ENCODE measurements at regions not wholly inside any gene's neighbourhood (a gene's known extent, or its start where the extent isn't known, plus 50 kb on each side); places are given as distances from the start of the nearest gene placed in this dataset.
"Not testable (repeated sequence)": the region's sequence is repeated elsewhere in the genome, so short reads cannot be mapped to it uniquely, and the experiment has no call there.

- TF ChIP-seq CTCF (IDR thresholded peaks at IDR 0.05) (no peak), POLR2A (IDR thresholded peaks at IDR 0.05) (no peak), EP300 (IDR thresholded peaks at IDR 0.05) (no peak)
- H3K9me3 ChIP-seq = no peaks in the 10 kb centered on the region
- no peaks in the 10 kb centered on the region for H3K27me3 ChIP-seq
- H3K36me3 ChIP-seq = no peaks in the 10 kb centered on the region
- H3K4me3 ChIP-seq = no peak overlapping the region
- 53 to 66% methylated on average over 3 of the region's 3 CpGs for WGBS, 2 donors
- no peak overlapping the region for H3K27ac ChIP-seq
- no peak for DNase-seq (ENCODE audit: low spot score in 2 of 2)
- H3K4me1 ChIP-seq = no peaks in the 10 kb centered on the region
Observed at GRCh38 chr19:30941591-30941990, 407.6 kb downstream of the TSHZ3 start.

- Histone ChIP-seq H3K4me1 (no peaks in the 10 kb centered on the region), H3K27me3 (no peaks in the 10 kb centered on the region), H3K9me3 (no peaks in the 10 kb centered on the region), H3K4me3 (no peak overlapping the region), H3K27ac (no peak overlapping the region), H3K36me3 (no peaks in the 10 kb centered on the region)
- WGBS, 2 donors = 74 to 76% methylated on average over 5 of the region's 5 CpGs
- no peak for DNase-seq (ENCODE audit: low spot score in 2 of 2)
- TF ChIP-seq POLR2A (IDR thresholded peaks at IDR 0.05) (no peak), CTCF (IDR thresholded peaks at IDR 0.05) (no peak), EP300 (IDR thresholded peaks at IDR 0.05) (no peak)
Observed at GRCh38 chr19:30936276-30936675, 413.0 kb downstream of the TSHZ3 start.

- Histone ChIP-seq H3K4me3 (no peak overlapping the region), H3K36me3 (no peaks in the 10 kb centered on the region), H3K4me1 (no peaks in the 10 kb centered on the region), H3K27ac (no peak overlapping the region), H3K9me3 (no peaks in the 10 kb centered on the region), H3K27me3 (no peaks in the 10 kb centered on the region)
- 49 to 54% methylated on average over 4 of the region's 4 CpGs for WGBS, 2 donors
- TF ChIP-seq CTCF (IDR thresholded peaks at IDR 0.05) = no peak
- TF ChIP-seq EP300 (IDR thresholded peaks at IDR 0.05) = no peak
- no peak for TF ChIP-seq POLR2A (IDR thresholded peaks at IDR 0.05)
- no peak for DNase-seq (ENCODE audit: low spot score in 2 of 2)
Observed at GRCh38 chr19:30935146-30935545, 414.1 kb downstream of the TSHZ3 start.

- not testable (repeated sequence) for H3K27ac ChIP-seq; H3K27me3 ChIP-seq; DNase-seq (ENCODE audit: low spot score in 2 of 2); H3K36me3 ChIP-seq; H3K9me3 ChIP-seq; H3K4me3 ChIP-seq; H3K4me1 ChIP-seq
- WGBS, 2 donors = 85 to 87% methylated on average over 3 of the region's 3 CpGs
Observed at GRCh38 chr19:30933454-30933853, 415.8 kb downstream of the TSHZ3 start.

- H3K4me1 ChIP-seq = no peaks in the 10 kb centered on the region
- TF ChIP-seq POLR2A (IDR thresholded peaks at IDR 0.05) = no peak
- no peak for TF ChIP-seq EP300 (IDR thresholded peaks at IDR 0.05)
- H3K9me3 ChIP-seq = peaks cover 0 to 12% (median 0%) of the 10 kb centered on the region in 4 donors
- 73% methylated on average over 2 to 3 of the region's 3 CpGs for WGBS, 2 donors
- no peak for DNase-seq (ENCODE audit: low spot score in 2 of 2)
- no peak overlapping the region for H3K27ac ChIP-seq
- H3K4me3 ChIP-seq = no peak overlapping the region
- no peaks in the 10 kb centered on the region for H3K36me3 ChIP-seq
- no peaks in the 10 kb centered on the region for H3K27me3 ChIP-seq
Observed at GRCh38 chr19:30932854-30933253, 416.4 kb downstream of the TSHZ3 start.

- Histone ChIP-seq H3K4me1 (no peaks in the 10 kb centered on the region), H3K36me3 (no peaks in the 10 kb centered on the region), H3K9me3 (peaks cover 0 to 13% (median 0%) of the 10 kb centered on the region in 4 donors), H3K4me3 (no peak overlapping the region), H3K27me3 (no peaks in the 10 kb centered on the region), H3K27ac (no peak overlapping the region)
- TF ChIP-seq CTCF (IDR thresholded peaks at IDR 0.05) = no peak
- DNase-seq (ENCODE audit: low spot score in 2 of 2) = no peak
- 62 to 76% methylated on average over 12 of the region's 12 CpGs for WGBS, 2 donors
Observed at GRCh38 chr19:30930941-30931706, 418.1 kb downstream of the TSHZ3 start.

All from tibial nerve (tissue), 4 donors.